ENCODE measurements at regions not wholly inside any gene's neighbourhood (a gene's known extent, or its start where the extent isn't known, plus 50 kb on each side); places are given as distances from the start of the nearest gene placed in this dataset.

DNA sequence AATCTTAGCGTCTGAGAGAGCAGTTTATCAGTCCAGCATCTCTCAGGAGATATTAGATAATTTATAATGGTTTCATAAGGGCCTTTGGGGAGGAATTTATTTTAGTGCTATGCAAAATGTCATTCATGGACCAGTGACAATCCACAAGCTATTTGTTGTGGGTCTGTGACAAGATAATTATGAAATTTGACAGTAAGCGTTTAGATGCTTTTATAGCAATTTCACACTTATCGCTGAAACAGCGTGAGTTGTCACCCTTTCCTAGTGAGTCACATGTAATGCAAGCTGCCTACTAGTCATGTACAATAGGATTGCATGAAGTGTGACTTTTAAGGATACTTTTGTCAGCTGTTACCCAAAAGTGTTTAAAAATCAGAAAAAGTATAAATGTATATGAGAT is 315.6 kb upstream of the THBS1 start:
- no peak for TF ChIP-seq SPI1 (IDR thresholded peaks at IDR 0.05; ENCODE audit: low read depth, low read length)
- TF ChIP-seq POLR2AphosphoS5 (IDR thresholded peaks at IDR 0.05; ENCODE audit: low read depth, low read length): no peak
- TF ChIP-seq POU2F2 (IDR thresholded peaks at IDR 0.05; ENCODE audit: low read depth, low read length): no peak
- no peak for DNase-seq (ENCODE audit: insufficient read length, low spot score)
- FAIRE-seq: no peak

DNA sequence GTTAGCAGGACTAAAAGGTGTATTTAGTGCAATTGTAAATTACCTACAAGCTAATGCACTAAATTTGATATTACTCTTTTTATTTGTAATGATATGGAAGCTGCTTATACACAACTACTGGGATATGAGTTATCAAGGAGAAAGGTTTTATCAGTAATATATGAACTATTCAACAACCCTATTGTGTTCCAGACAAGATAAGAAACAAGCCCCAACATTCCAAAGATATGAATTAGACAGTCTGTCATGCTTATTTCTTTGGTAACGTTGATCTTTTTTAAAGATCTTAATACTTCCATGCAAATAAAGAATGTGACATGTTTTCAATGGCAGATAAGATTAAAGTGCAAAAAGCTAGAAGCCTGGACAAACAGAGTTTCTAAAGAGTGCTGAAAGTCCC is 314.0 kb upstream of the THBS1 start:
- TF ChIP-seq POLR2A (IDR thresholded peaks at IDR 0.05; ENCODE audit: low read depth, low read length) (no peak), POU2F2 (IDR thresholded peaks at IDR 0.05; ENCODE audit: low read depth, low read length) (no peak), TAF1 (IDR thresholded peaks at IDR 0.05; ENCODE audit: low read depth, low read length) (no peak), SPI1 (IDR thresholded peaks at IDR 0.05; ENCODE audit: low read depth, low read length) (no peak), PAX5 (IDR thresholded peaks at IDR 0.05; ENCODE audit: insufficient read depth, low read length, severe bottlenecking) (no peak), POLR2AphosphoS5 (IDR thresholded peaks at IDR 0.05; ENCODE audit: low read depth, low read length) (no peak)
- DNase-seq (ENCODE audit: insufficient read length, low spot score) (no peak), FAIRE-seq (no peak)

DNA sequence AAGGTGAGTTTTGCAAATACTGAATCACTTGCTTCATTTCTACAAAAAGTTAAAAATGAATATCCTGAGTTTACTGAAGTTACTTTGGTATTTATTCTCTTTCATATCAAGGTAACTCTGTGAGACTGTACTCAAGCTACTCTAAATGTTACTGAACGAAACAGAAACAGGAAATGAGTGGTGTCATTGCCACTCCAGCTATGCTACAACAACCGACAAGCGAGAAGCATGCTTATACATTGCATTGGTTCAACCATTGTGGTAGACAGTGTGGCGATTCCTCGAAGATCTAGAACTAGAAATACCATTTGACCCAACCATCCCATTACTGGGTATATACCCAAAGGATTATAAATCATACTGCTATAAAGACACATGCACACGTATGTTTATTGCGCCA is 313.2 kb upstream of the THBS1 start:
- FAIRE-seq (no peak), DNase-seq (ENCODE audit: insufficient read length, low spot score) (no peak)
- TF ChIP-seq POU2F2 (IDR thresholded peaks at IDR 0.05; ENCODE audit: low read depth, low read length): no peak
- TF ChIP-seq POLR2A (IDR thresholded peaks at IDR 0.05; ENCODE audit: low read depth, low read length): no peak
- TF ChIP-seq PAX5 (IDR thresholded peaks at IDR 0.05; ENCODE audit: insufficient read depth, low read length, severe bottlenecking): no peak
- TF ChIP-seq SPI1 (IDR thresholded peaks at IDR 0.05; ENCODE audit: low read depth, low read length): no peak
- TF ChIP-seq TAF1 (IDR thresholded peaks at IDR 0.05; ENCODE audit: low read depth, low read length): no peak
- TF ChIP-seq POLR2AphosphoS5 (IDR thresholded peaks at IDR 0.05; ENCODE audit: low read depth, low read length): no peak

DNA sequence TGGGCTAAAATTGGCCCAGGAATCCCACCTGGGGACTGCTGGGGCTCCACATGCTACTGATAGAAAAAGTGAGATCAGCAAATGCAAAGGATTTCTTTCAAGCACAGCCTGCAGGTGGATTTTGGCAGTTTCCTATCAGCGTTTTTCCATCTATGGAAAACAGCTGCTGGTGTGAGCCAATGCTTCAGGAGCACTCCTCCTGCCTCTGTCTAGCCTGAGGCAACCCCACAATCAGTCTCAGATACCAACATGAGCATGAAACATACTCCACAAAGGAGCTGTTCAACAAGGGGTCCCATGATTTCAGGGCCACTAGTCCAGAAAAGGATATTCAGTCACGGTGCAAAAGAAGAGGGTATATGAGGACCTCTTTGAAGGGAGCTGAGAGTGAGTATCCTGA is 311.5 kb upstream of the THBS1 start:
- DNase-seq (ENCODE audit: insufficient read length, low spot score) (no peak), FAIRE-seq (no peak)
- TF ChIP-seq TAF1 (IDR thresholded peaks at IDR 0.05; ENCODE audit: low read depth, low read length) (no peak), PAX5 (IDR thresholded peaks at IDR 0.05; ENCODE audit: insufficient read depth, low read length, severe bottlenecking) (no peak), POU2F2 (IDR thresholded peaks at IDR 0.05; ENCODE audit: low read depth, low read length) (no peak), POLR2A (IDR thresholded peaks at IDR 0.05; ENCODE audit: low read depth, low read length) (no peak), POLR2AphosphoS5 (IDR thresholded peaks at IDR 0.05; ENCODE audit: low read depth, low read length) (no peak), SPI1 (IDR thresholded peaks at IDR 0.05; ENCODE audit: low read depth, low read length) (no peak)

GRCh38 chr15:39269821-39270220 is 311.1 kb upstream of the THBS1 start:
- no peak for TF ChIP-seq POLR2AphosphoS5 (IDR thresholded peaks at IDR 0.05; ENCODE audit: low read depth, low read length)
- FAIRE-seq (no peak), DNase-seq (ENCODE audit: insufficient read length, low spot score) (no peak)

DNA sequence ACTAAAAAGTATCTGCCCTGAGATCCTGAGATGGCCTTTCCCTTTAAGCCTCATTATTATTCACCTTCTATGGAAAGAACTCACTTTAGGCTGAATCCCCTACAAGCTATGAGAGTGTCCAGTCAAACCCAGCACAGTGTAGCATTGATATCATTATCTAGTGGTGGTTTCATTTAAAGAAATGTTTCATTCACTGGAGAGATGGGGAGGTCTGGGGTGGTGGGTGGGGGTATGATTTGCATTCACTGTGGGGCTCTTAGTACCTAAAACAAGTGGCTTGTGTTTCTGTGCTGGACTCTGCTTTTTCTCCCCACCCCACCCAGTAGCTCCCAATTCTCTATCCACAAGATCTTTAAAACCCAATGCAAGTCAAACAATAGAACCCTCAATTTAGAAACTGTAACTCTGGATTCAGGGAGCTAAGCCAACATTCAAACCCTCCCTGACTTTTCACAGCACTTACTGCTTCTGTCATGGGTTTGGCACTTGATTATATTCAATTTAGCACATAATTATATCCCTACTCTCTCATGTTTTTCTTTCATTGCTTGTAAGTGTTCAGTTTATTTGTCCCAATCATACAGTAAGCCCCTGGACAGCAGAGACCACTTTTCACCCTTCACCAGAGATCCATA is 310.5 kb upstream of the THBS1 start:
- FAIRE-seq: no peak

GRCh38 chr15:39270934-39271333 is 309.9 kb upstream of the THBS1 start:
- TF ChIP-seq SPI1 (IDR thresholded peaks at IDR 0.05; ENCODE audit: low read depth, low read length) (no peak), PAX5 (IDR thresholded peaks at IDR 0.05; ENCODE audit: insufficient read depth, low read length, severe bottlenecking) (no peak), POU2F2 (IDR thresholded peaks at IDR 0.05; ENCODE audit: low read depth, low read length) (no peak)
- FAIRE-seq (no peak), DNase-seq (ENCODE audit: insufficient read length, low spot score) (no peak)

More for the DNA sequence above, 310.5 kb upstream of the THBS1 start:
- no peak for DNase-seq (ENCODE audit: insufficient read length, low spot score)
- TF ChIP-seq TAF1 (IDR thresholded peaks at IDR 0.05; ENCODE audit: low read depth, low read length) (no peak), SPI1 (IDR thresholded peaks at IDR 0.05; ENCODE audit: low read depth, low read length) (no peak), PAX5 (IDR thresholded peaks at IDR 0.05; ENCODE audit: insufficient read depth, low read length, severe bottlenecking) (no peak), POU2F2 (IDR thresholded peaks at IDR 0.05; ENCODE audit: low read depth, low read length) (no peak), POLR2A (IDR thresholded peaks at IDR 0.05; ENCODE audit: low read depth, low read length) (no peak), POLR2AphosphoS5 (IDR thresholded peaks at IDR 0.05; ENCODE audit: low read depth, low read length) (no peak)

DNA sequence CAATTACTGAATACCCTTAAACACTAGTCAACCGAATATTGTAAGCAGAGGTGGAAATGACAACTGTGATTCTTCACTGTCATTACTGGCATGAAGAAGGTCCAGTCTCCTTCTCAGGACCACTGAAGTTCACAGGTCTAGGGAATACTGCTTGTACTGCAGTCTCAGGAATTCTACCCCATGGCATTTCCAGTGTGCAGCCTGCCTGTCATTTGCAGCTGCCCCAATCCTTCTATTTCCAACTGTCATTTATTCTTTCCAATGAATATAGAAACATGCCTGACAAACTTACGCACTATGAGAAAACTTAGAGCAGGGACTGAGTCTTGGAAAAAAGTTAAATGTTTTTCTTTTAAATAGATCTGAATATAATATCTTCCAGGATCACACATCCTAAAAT is 308.0 kb upstream of the THBS1 start:
- TF ChIP-seq SPI1 (IDR thresholded peaks at IDR 0.05; ENCODE audit: low read depth, low read length): no peak
- no peak for TF ChIP-seq POLR2A (IDR thresholded peaks at IDR 0.05; ENCODE audit: low read depth, low read length)
- TF ChIP-seq POLR2AphosphoS5 (IDR thresholded peaks at IDR 0.05; ENCODE audit: low read depth, low read length): no peak
- no peak for DNase-seq (ENCODE audit: insufficient read length, low spot score)
- FAIRE-seq: no peak

DNA sequence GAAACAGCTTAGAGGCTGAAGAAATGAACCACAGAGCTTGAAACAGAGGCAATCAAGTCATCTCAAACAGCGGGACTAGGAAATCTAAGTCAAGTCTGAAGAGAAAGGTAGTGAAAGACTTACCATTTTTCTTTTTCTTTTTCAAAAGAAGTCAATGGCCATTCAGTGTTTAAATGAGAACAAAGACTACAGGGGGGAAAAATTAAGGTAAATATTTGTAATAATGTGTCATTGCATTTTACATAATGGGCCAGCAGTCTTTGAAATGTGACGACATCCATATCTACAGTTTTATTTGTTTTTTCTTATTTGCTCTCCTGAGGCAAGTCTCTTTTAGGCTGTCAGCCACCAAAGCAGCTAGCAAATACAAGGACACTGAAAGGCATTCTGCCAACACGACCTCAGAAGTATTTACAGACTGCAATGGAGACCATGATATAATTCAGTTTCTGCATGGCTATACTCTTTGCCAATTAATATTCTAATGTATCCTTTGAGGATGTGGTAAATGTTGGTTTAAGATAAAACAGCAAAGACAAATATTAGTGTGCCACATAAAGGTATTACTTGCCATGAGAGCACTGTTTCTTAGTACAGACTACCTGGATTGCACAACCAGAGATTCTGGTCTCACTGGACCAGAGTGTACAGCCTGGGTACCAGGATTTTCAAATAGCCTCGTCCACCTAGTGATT is 307.0 kb upstream of the THBS1 start:
- DNase-seq (ENCODE audit: insufficient read length, low spot score): no peak
- TF ChIP-seq POLR2A (IDR thresholded peaks at IDR 0.05; ENCODE audit: low read depth, low read length) (no peak), POLR2AphosphoS5 (IDR thresholded peaks at IDR 0.05; ENCODE audit: low read depth, low read length) (no peak), PAX5 (IDR thresholded peaks at IDR 0.05; ENCODE audit: insufficient read depth, low read length, severe bottlenecking) (no peak), POU2F2 (IDR thresholded peaks at IDR 0.05; ENCODE audit: low read depth, low read length) (no peak), TAF1 (IDR thresholded peaks at IDR 0.05; ENCODE audit: low read depth, low read length) (no peak)
- no peak for FAIRE-seq

DNA sequence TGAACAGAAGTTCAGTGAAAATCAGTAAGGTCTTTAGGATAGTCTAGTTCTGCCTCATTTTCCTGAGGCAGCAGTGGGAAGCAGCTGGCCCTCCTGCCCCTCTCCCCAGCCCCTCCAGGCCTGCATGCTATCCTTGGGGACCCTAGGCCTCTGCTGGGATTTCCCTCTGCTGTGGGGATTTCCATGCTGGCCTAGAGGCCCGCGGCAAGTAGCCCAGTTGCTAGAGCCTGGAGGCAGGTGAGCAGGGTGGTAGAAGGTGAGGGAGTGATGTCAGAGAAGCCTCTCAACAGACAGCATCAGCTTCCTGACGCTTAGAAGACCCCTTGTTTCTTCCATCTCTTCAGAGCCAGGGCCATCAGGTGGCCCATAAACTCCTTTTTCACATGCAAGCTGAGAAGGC is 305.8 kb upstream of the THBS1 start:
- no peak for TF ChIP-seq TAF1 (IDR thresholded peaks at IDR 0.05; ENCODE audit: low read depth, low read length)
- TF ChIP-seq POLR2A (IDR thresholded peaks at IDR 0.05; ENCODE audit: low read depth, low read length): no peak
- no peak for TF ChIP-seq PAX5 (IDR thresholded peaks at IDR 0.05; ENCODE audit: insufficient read depth, low read length, severe bottlenecking)
- TF ChIP-seq SPI1 (IDR thresholded peaks at IDR 0.05; ENCODE audit: low read depth, low read length): no peak
- no peak for TF ChIP-seq POU2F2 (IDR thresholded peaks at IDR 0.05; ENCODE audit: low read depth, low read length)
- no peak for TF ChIP-seq POLR2AphosphoS5 (IDR thresholded peaks at IDR 0.05; ENCODE audit: low read depth, low read length)
- DNase-seq (ENCODE audit: insufficient read length, low spot score): no peak
- FAIRE-seq: no peak
